ENCODE measurements at regions not wholly inside any gene's neighbourhood (a gene's known extent, or its start where the extent isn't known, plus 50 kb on each side); places are given as distances from the start of the nearest gene placed in this dataset.

DNA sequence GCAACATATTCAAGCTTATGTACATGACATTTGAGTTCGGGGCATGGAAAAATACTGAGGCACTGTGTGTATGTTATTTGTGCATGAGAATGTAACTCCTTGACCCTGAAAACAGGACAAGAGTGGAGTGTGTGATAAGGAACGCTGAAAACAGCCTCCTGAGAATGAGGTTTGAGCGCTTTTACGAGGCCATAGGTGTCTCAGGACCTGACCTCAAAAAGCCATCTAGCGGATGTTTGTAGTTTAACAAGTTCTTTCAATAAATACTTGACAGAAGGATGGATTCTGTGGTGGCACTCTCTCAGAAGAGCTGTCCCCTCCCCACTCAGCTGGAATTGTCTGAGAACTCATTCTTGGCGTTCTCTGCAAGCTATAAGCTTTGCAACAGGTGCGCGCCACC lies 350.5 kb upstream of the TMTC1 start:
- H3K4me3 Mint-ChIP-seq (ENCODE audit: unreplicated experiment): no peak overlapping the region
- H3K4me1 Mint-ChIP-seq (ENCODE audit: low read depth): peaks cover 29% of the 10 kb centered on the region
- H3K27me3 Mint-ChIP-seq (ENCODE audit: low read depth): no peaks in the 10 kb centered on the region
- TF ChIP-seq, protein P1, sequence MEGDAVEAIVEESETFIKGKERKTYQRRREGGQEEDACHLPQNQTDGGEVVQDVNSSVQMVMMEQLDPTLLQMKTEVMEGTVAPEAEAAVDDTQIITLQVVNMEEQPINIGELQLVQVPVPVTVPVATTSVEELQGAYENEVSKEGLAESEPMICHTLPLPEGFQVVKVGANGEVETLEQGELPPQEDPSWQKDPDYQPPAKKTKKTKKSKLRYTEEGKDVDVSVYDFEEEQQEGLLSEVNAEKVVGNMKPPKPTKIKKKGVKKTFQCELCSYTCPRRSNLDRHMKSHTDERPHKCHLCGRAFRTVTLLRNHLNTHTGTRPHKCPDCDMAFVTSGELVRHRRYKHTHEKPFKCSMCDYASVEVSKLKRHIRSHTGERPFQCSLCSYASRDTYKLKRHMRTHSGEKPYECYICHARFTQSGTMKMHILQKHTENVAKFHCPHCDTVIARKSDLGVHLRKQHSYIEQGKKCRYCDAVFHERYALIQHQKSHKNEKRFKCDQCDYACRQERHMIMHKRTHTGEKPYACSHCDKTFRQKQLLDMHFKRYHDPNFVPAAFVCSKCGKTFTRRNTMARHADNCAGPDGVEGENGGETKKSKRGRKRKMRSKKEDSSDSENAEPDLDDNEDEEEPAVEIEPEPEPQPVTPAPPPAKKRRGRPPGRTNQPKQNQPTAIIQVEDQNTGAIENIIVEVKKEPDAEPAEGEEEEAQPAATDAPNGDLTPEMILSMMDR (IDR thresholded peaks at IDR 0.05): peak; percentile 44
- H3K9me3 Mint-ChIP-seq (ENCODE audit: low read depth): peaks cover 4% of the 10 kb centered on the region
- no peak for DNase-seq (ENCODE audit: low spot score)
- H3K36me3 Mint-ChIP-seq (ENCODE audit: low read depth): no peaks in the 10 kb centered on the region
- no peak overlapping the region for H3K27ac Mint-ChIP-seq (ENCODE audit: unreplicated experiment)

DNA sequence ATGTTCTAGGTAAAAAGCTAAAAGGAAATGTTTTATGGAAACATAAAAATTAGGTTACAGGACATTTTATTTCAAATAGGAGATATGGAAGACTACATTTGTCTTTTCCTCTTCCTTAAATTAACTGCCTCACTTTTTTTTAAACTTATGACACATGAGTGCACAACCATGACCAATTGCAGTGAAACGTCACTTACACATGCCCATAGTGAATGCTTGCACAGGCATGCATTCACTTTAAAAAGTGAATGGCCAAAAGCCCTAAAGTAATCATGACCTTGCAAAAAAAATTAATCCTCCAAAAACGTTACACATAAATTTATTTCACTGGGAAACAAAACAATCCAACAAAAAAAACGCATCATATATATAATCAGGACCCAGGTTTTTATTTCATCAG lies 343.2 kb upstream of the TMTC1 start:
- Mint-ChIP-seq H3K4me1 (ENCODE audit: low read depth) (no peaks in the 10 kb centered on the region), H3K9me3 (ENCODE audit: low read depth) (no peaks in the 10 kb centered on the region), H3K36me3 (ENCODE audit: low read depth) (no peaks in the 10 kb centered on the region), H3K27me3 (ENCODE audit: low read depth) (no peaks in the 10 kb centered on the region), H3K4me3 (ENCODE audit: unreplicated experiment) (no peak overlapping the region), H3K27ac (ENCODE audit: unreplicated experiment) (no peak overlapping the region)
- DNase-seq (ENCODE audit: low spot score): no peak
- TF ChIP-seq, protein P1 (IDR thresholded peaks at IDR 0.05): no peak

DNA sequence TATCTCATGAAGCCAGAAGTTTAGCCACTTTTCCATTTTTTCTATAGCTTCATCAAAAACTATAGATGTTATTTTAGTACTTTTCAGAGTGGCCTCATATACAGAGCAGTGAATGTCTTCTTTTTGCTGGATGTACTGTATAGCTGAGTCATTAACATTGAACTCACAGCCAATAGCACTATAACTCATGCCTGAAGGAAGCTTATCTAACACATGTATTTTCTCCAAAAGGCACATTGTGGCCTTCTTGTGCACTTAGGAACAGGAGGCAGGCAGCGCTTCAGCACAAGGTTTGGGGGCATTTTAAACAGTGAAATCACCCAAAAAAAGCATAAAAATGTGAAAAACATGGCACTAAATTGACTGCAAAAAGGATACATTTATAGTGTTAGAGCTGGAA lies 336.8 kb upstream of the TMTC1 start:
- H3K27me3 Mint-ChIP-seq (ENCODE audit: low read depth): no peaks in the 10 kb centered on the region
- H3K27ac Mint-ChIP-seq (ENCODE audit: unreplicated experiment): no peak overlapping the region
- H3K4me3 Mint-ChIP-seq (ENCODE audit: unreplicated experiment): no peak overlapping the region
- H3K9me3 Mint-ChIP-seq (ENCODE audit: low read depth): peaks cover 2% of the 10 kb centered on the region
- TF ChIP-seq, protein P1 (IDR thresholded peaks at IDR 0.05): no peak
- H3K36me3 Mint-ChIP-seq (ENCODE audit: low read depth): no peaks in the 10 kb centered on the region
- no peak for DNase-seq (ENCODE audit: low spot score)
- no peaks in the 10 kb centered on the region for H3K4me1 Mint-ChIP-seq (ENCODE audit: low read depth)

DNA sequence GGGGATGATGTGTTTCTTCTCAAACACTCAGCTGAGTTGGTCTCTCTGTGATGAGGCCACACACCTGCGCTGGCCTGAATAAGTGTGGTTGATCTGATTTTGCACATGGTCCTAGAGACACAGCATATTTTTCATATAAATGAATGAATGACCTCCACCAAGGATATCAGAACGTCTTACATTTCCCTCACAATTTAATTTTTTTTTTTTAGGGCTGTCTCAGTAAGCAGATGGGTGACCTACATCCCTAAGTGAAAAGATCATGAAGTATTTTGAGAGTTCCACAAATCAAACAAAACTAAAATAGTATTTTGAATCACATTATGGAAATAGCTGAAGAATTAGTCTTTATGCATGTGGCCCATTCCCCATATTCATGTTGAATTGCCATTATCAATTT lies 333.7 kb upstream of the TMTC1 start:
- no peak overlapping the region for H3K27ac Mint-ChIP-seq (ENCODE audit: unreplicated experiment)
- no peak for DNase-seq (ENCODE audit: low spot score)

DNA sequence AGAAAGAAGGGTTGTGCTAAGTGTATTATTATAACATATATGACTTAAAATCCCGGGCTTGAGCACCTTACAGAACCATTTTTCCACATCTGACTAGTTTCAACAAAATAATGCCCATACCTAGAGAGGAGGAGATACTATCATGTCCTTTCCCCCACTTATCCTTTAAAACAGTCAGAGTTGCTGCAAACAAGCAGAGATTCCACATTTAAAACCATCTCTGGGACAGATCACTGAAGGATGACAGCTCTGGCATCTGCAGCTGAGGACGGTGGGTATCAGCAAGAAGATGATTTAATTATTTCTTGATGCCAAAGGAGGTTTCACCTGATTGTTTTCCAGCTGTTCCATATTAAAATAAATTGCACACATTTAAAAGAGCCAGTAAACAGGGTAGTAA lies 328.0 kb upstream of the TMTC1 start:
- peaks cover 8% of the 10 kb centered on the region for H3K4me1 Mint-ChIP-seq (ENCODE audit: low read depth)
- no peak for DNase-seq (ENCODE audit: low spot score)
- H3K4me3 Mint-ChIP-seq (ENCODE audit: unreplicated experiment): no peak overlapping the region
- TF ChIP-seq, protein P1 (IDR thresholded peaks at IDR 0.05): no peak
- H3K27ac Mint-ChIP-seq (ENCODE audit: unreplicated experiment): no peak overlapping the region
- H3K36me3 Mint-ChIP-seq (ENCODE audit: low read depth): peaks cover 2% of the 10 kb centered on the region
- H3K9me3 Mint-ChIP-seq (ENCODE audit: low read depth): peaks cover 8% of the 10 kb centered on the region
- no peaks in the 10 kb centered on the region for H3K27me3 Mint-ChIP-seq (ENCODE audit: low read depth)

More for the DNA sequence above, 333.7 kb upstream of the TMTC1 start:
- Mint-ChIP-seq H3K4me1 (ENCODE audit: low read depth) (no peaks in the 10 kb centered on the region), H3K9me3 (ENCODE audit: low read depth) (peaks cover 2% of the 10 kb centered on the region), H3K27me3 (ENCODE audit: low read depth) (no peaks in the 10 kb centered on the region), H3K36me3 (ENCODE audit: low read depth) (no peaks in the 10 kb centered on the region), H3K4me3 (ENCODE audit: unreplicated experiment) (no peak overlapping the region)
- TF ChIP-seq, protein P1 (IDR thresholded peaks at IDR 0.05): no peak
